Esophagus muscularis mucosa (tissue), 3 donors: ENCODE measurements at regions not wholly inside any gene's neighbourhood (a gene's known extent, or its start where the extent isn't known, plus 50 kb on each side); places are given as distances from the start of the nearest gene placed in this dataset.
A peak's percentile ranks its signal among the peaks of the same experiment; 100 is the strongest.

Source experiments
- CTCF ChIP-seq, 3 experiments: fragments of 200-600 bp in 2 of 3; fragments of 450-650 bp in 1 of 3; sonication (generic) in 2 of 3; IDR thresholded peaks; one replicate each; pipeline ENCODE4 v1.5.1; 2017 to 2019; ENCODE audit warnings: antibody characterized with exemption in 3 of 3, mild to moderate bottlenecking in 2 of 3, moderate library complexity in 1 of 3
- POLR2A ChIP-seq: fragments of 450-650 bp; IDR thresholded peaks from one replicate; pipeline ENCODE4 v1.6.1; 2017; ENCODE audit warnings: antibody characterized with exemption, moderate library complexity, mild to moderate bottlenecking, low read depth
- POLR2AphosphoS5 ChIP-seq, 2 donors: sonication (generic); formaldehyde crosslinking; IDR thresholded peaks; one replicate each; pipeline ENCODE4 v1.6.1; 2017; ENCODE audit warnings: antibody characterized with exemption in 2 of 2

GRCh38 chr7:97499204-97499603 lies 232.7 kb upstream of the TAC1 start:
- TF ChIP-seq CTCF (IDR thresholded peaks at IDR 0.05) = peak in 2 of 3 experiments; percentile 18 to 43
- TF ChIP-seq POLR2AphosphoS5 (IDR thresholded peaks at IDR 0.05) = no peak
- TF ChIP-seq POLR2A = no peak
